ENCODE measurements at regions not wholly inside any gene's neighbourhood (a gene's known extent, or its start where the extent isn't known, plus 50 kb on each side); places are given as distances from the start of the nearest gene placed in this dataset.

- no peak for TF ChIP-seq CTCF (IDR thresholded peaks at IDR 0.05)
- TF ChIP-seq POLR2A (IDR thresholded peaks at IDR 0.05) = no peak
These were observed 158.6 kb downstream of the SALL1 start for GRCh38 chr16:50992350-50993032.
